IMR-90 (cell line): ENCODE measurements at regions not wholly inside any gene's neighbourhood (a gene's known extent, or its start where the extent isn't known, plus 50 kb on each side); places are given as distances from the start of the nearest gene placed in this dataset.

Experiments
- ATAC-seq: fragments of 200-7000 bp; cut with Tn5 transposase; 2 replicates; pipeline ENCODE4 v1.9.1; 2020; ENCODE audit warnings: low read depth, mild to moderate bottlenecking, moderate library complexity
- BruUV-seq: library from RNA; stranded (reverse); fragments of 400-500 nt; replicated peaks from 2 replicates; lab custom pipeline; 2021; lab: Mats Ljungman, UMichigan
- CTCF ChIA-PET: fragments of 300-600 bp; formaldehyde crosslinking; extraction: SDS; loops from one replicate; lab custom pipeline; 2021; ENCODE audit warnings: antibody characterized with exemption; lab: Yijun Ruan, JAX
- POLR2A ChIA-PET: fragments of 300-600 bp; sonication (Branson Sonifier 250); formaldehyde crosslinking; loops from one replicate; lab custom pipeline; 2022; ENCODE audit warnings: antibody characterized with exemption; ENCODE audit not compliant: unreplicated experiment; lab: Charles Lee
- DNase-seq: peaks from one replicate; pipeline ENCODE4 v3.0.0; 2013
- H2AFZ ChIP-seq: replicated peaks from 2 replicates; pipeline ENCODE3; 2013; ENCODE audit warnings: low read length, mild to moderate bottlenecking; ENCODE audit not compliant: poor library complexity
- H2AK5ac ChIP-seq: 2 replicates; pipeline ENCODE4 v1.6.1; 2013; ENCODE audit warnings: low read depth, low read length, inconsistent platforms
- H2AK9ac ChIP-seq: replicated peaks from 2 replicates; pipeline ENCODE3; 2013; ENCODE audit warnings: mild to moderate bottlenecking, low read depth, low read length, moderate library complexity; ENCODE audit not compliant: poor library complexity
- H2BK120ac ChIP-seq: 2 replicates; pipeline ENCODE4 v1.6.1; 2013; ENCODE audit warnings: low read depth, low read length, inconsistent platforms
- H2BK15ac ChIP-seq: 3 replicates; pipeline ENCODE4 v1.6.1; 2013; ENCODE audit warnings: low read depth, low read length, inconsistent platforms
- H2BK20ac ChIP-seq: 2 replicates; pipeline ENCODE4 v1.6.1; 2013; ENCODE audit warnings: low read depth, mild to moderate bottlenecking, inconsistent platforms, low read length, moderate library complexity
- H2BK5ac ChIP-seq: 2 replicates; pipeline ENCODE4 v1.6.1; 2013; ENCODE audit warnings: mild to moderate bottlenecking, low read depth, low read length, inconsistent platforms; ENCODE audit not compliant: poor library complexity, severe bottlenecking
- H3K14ac ChIP-seq: replicated peaks from 2 replicates; pipeline ENCODE4 v1.6.1; 2013; ENCODE audit warnings: low read depth, low read length, inconsistent platforms
- H3K18ac ChIP-seq: 2 replicates; pipeline ENCODE4 v1.6.1; 2013; ENCODE audit warnings: low read depth, low read length, control low read depth
- H3K23ac ChIP-seq: 2 replicates; pipeline ENCODE4 v1.6.1; 2013; ENCODE audit warnings: low read depth, low read length, inconsistent platforms
- H3K27ac ChIP-seq: 2 replicates; pipeline ENCODE4 v1.5.1; 2013; ENCODE audit warnings: mild to moderate bottlenecking, control low read depth, low read length; ENCODE audit not compliant: insufficient read depth
- H3K27me3 ChIP-seq: 2 replicates; pipeline ENCODE4 v1.6.1; 2013; ENCODE audit warnings: low read length; ENCODE audit not compliant: control insufficient read depth, insufficient read depth
- H3K36me3 ChIP-seq: 2 replicates; pipeline ENCODE4 v1.6.1; 2013; ENCODE audit warnings: low read length, mixed read lengths; ENCODE audit not compliant: control insufficient read depth, insufficient read depth
- H3K4ac ChIP-seq: 2 replicates; pipeline ENCODE4 v1.6.1; 2013; ENCODE audit warnings: low read depth, low read length, inconsistent platforms
- H3K4me1 ChIP-seq: 2 replicates; pipeline ENCODE4 v1.6.1; 2013; ENCODE audit warnings: low read length, mixed read lengths; ENCODE audit not compliant: control insufficient read depth, insufficient read depth
- H3K4me2 ChIP-seq: 2 replicates; pipeline ENCODE4 v1.6.1; 2013; ENCODE audit warnings: low read depth, mild to moderate bottlenecking, control low read depth, low read length, moderate library complexity
- H3K4me3 ChIP-seq: 2 replicates; pipeline ENCODE4 v1.5.1; 2013; ENCODE audit warnings: low read depth, mild to moderate bottlenecking, control low read depth, low read length, moderate library complexity; ENCODE audit not compliant: insufficient read depth
- H3K56ac ChIP-seq: 2 replicates; pipeline ENCODE4 v1.6.1; 2013; ENCODE audit warnings: low read length, inconsistent platforms; ENCODE audit not compliant: insufficient read depth; ENCODE audit errors: extremely low read depth
- H3K79me1 ChIP-seq, 2 experiments: 2 replicates each; pipeline ENCODE4 v1.6.1; 2013; ENCODE audit warnings: low read length in 2 of 2, inconsistent platforms in 1 of 2, low read depth in 1 of 2
- H3K9ac ChIP-seq: 2 replicates; pipeline ENCODE4 v1.6.1; 2013; ENCODE audit warnings: low read depth, low read length, control low read depth
- H3K9me1 ChIP-seq: 2 replicates; pipeline ENCODE4 v1.6.1; 2013; ENCODE audit warnings: low read length, inconsistent platforms; ENCODE audit not compliant: insufficient read depth
- H3K9me3 ChIP-seq: 2 replicates; pipeline ENCODE4 v1.6.1; 2013; ENCODE audit warnings: low read length; ENCODE audit not compliant: control insufficient read depth, insufficient read depth
- H4K20me1 ChIP-seq: 2 replicates; pipeline ENCODE4 v1.6.1; 2013; ENCODE audit warnings: low read length, inconsistent platforms; ENCODE audit not compliant: insufficient read depth
- H4K5ac ChIP-seq: 2 replicates; pipeline ENCODE4 v1.6.1; 2013; ENCODE audit warnings: mild to moderate bottlenecking, low read depth, low read length, control low read depth
- H4K8ac ChIP-seq, 2 experiments: 2 replicates each; pipeline ENCODE4 v1.6.1; 2013; ENCODE audit warnings: low read depth in 2 of 2, low read length in 2 of 2, control low read depth in 1 of 2, inconsistent platforms in 1 of 2
- H4K91ac ChIP-seq: 2 replicates; pipeline ENCODE4 v1.6.1; 2013; ENCODE audit warnings: low read depth, low read length, inconsistent platforms; ENCODE audit not compliant: insufficient read depth
- CHD1 ChIP-seq: IDR thresholded peaks from 2 replicates; pipeline ENCODE4 v1.6.1; 2012; ENCODE audit warnings: low read depth, low read length, improper control_type of control experiment
- RAD21 ChIP-seq: IDR thresholded peaks from 2 replicates; pipeline ENCODE4 v1.6.1; 2012; ENCODE audit warnings: low read length, improper control_type of control experiment
- RFX5 ChIP-seq: IDR thresholded peaks from 2 replicates; pipeline ENCODE4 v1.8.0; 2012; ENCODE audit warnings: low read depth, mild to moderate bottlenecking, low read length, moderate library complexity
- WGBS, 2 experiments: methylation state at CpG; one replicate each; pipeline versions ENCODE4 v1.1.5 to v1.1.7; 2013; ENCODE audit warnings: missing lambda C conversion rate in 2 of 2; ENCODE audit not compliant: insufficient read length in 1 of 2; ENCODE audit errors: extremely low coverage in 2 of 2; 5-methylcytosine and 5-hydroxymethylcytosine counted together
- dilution Hi-C: fragments of 300-500 bp; cut with HindIII; formaldehyde crosslinking; loops from one replicate; pipeline ENCODE4 v1.14.3; 2018; ENCODE audit warnings: low sequenced_read_pairs; ENCODE audit not compliant: unreplicated experiment
- in situ Hi-C: fragments of 300-500 bp; cut with MboI; formaldehyde crosslinking; loops from 3 replicates; pipeline ENCODE4 v1.14.3; 2019; ENCODE audit warnings: low sequenced_read_pairs, inconsistent platforms, mixed read lengths
- intact Hi-C: fragments of 100-400 bp; cut with micrococcal nuclease; formaldehyde crosslinking; loops from 2 replicates; pipeline ENCODE4 v1.10.0; 2022

GRCh38 chr12:73220951-73221350 lies 948.8 kb downstream of the TRHDE start:
- Histone ChIP-seq H3K27me3 (no peaks in the 10 kb centered on the region), H3K9me3 (peaks cover 3% of the 10 kb centered on the region; the same call in 1 of the 2 replicates), H3K4ac (no peak overlapping the region), H3K56ac (no peak overlapping the region), H3K18ac (no peak overlapping the region), H2BK20ac (no peak overlapping the region), H3K9me1 (no peaks in the 10 kb centered on the region), H3K27ac (no peak overlapping the region), H2AFZ (no peak overlapping the region), H4K91ac (no peak overlapping the region), H3K9ac (no peak overlapping the region), H2BK5ac (no peak overlapping the region), H3K36me3 (no peaks in the 10 kb centered on the region), H3K4me3 (no peak overlapping the region), H4K20me1 (no peaks in the 10 kb centered on the region), H2BK15ac (no peak overlapping the region), H2AK5ac (no peak overlapping the region), H2BK120ac (no peak overlapping the region), H3K4me2 (no peak overlapping the region), H4K5ac (no peak overlapping the region), H3K79me1 (no peaks in the 10 kb centered on the region), H3K14ac (no peak overlapping the region), H2AK9ac (no peak overlapping the region), H4K8ac (no peak overlapping the region), H3K4me1 (no peaks in the 10 kb centered on the region), H3K23ac (no peak overlapping the region)
- dilution Hi-C loops = no loop called here
- ATAC-seq (no peak), DNase-seq (no peak)
- WGBS, 2 experiments = no CpG with 5 or more reads among the region's 2 CpGs
- in situ Hi-C loops = no loop called here
- POLR2A ChIA-PET = no interaction called here
- no TSS peak for BruUV-seq
- TF ChIP-seq CHD1 (no peak), RAD21 (no peak), RFX5 (no peak)
- intact Hi-C loops = no loop called here
- CTCF ChIA-PET = no interaction called here
